Progenitor cell of endocrine pancreas (in vitro differentiated cells): ENCODE measurements at regions not wholly inside any gene's neighbourhood (a gene's known extent, or its start where the extent isn't known, plus 50 kb on each side); places are given as distances from the start of the nearest gene placed in this dataset.

ENCODE experiments used
- DNase-seq: peaks from one replicate; pipeline ENCODE4 v3.0.0; 2021; ENCODE audit warnings: low spot score; ENCODE audit not compliant: unreplicated experiment
- H3K27ac Mint-ChIP-seq: 2 replicates; pipeline ENCODE4 v1.8.0; 2021; ENCODE audit warnings: mild to moderate bottlenecking, moderate library complexity, mixed read lengths
- H3K27me3 Mint-ChIP-seq: 2 replicates; pipeline ENCODE4 v1.8.0; 2021; ENCODE audit warnings: mixed read lengths
- H3K36me3 Mint-ChIP-seq: 2 replicates; pipeline ENCODE4 v1.8.0; 2022; ENCODE audit warnings: mixed read lengths; ENCODE audit not compliant: insufficient read depth
- H3K4me1 Mint-ChIP-seq: 2 replicates; pipeline ENCODE4 v1.8.0; 2021; ENCODE audit warnings: low read depth, mixed read lengths
- H3K4me3 Mint-ChIP-seq: 2 replicates; pipeline ENCODE4 v1.8.0; 2021; ENCODE audit warnings: low read depth, mild to moderate bottlenecking, moderate library complexity, mixed read lengths
- H3K9me3 Mint-ChIP-seq: 2 replicates; pipeline ENCODE4 v1.8.0; 2021; ENCODE audit warnings: low read depth, mixed read lengths
- CTCF ChIP-seq: fragments of 200-600 bp; sonication (generic); IDR thresholded peaks from one replicate; pipeline ENCODE4 v1.5.0; 2021; ENCODE audit warnings: antibody characterized with exemption, mild to moderate bottlenecking; ENCODE audit not compliant: unreplicated experiment

- H3K4me1 Mint-ChIP-seq: no peaks in the 10 kb centered on the region
- no peaks in the 10 kb centered on the region for H3K36me3 Mint-ChIP-seq
- no peak overlapping the region for H3K27ac Mint-ChIP-seq
- no peak for DNase-seq
- no peak for TF ChIP-seq CTCF
- no peaks in the 10 kb centered on the region for H3K27me3 Mint-ChIP-seq
- no peak overlapping the region for H3K4me3 Mint-ChIP-seq
- peaks cover 3% of the 10 kb centered on the region for H3K9me3 Mint-ChIP-seq
Observed at GRCh38 chr2:198913394-198914152, 544.2 kb downstream of the SATB2 start.

GRCh38 chr2:198909525-198910267 is 548.0 kb downstream of the SATB2 start:
- H3K27me3 Mint-ChIP-seq: no peaks in the 10 kb centered on the region
- no peaks in the 10 kb centered on the region for H3K4me1 Mint-ChIP-seq
- no peak for TF ChIP-seq CTCF
- H3K36me3 Mint-ChIP-seq: no peaks in the 10 kb centered on the region
- peaks cover 3% of the 10 kb centered on the region for H3K9me3 Mint-ChIP-seq
- H3K4me3 Mint-ChIP-seq: no peak overlapping the region
- no peak for DNase-seq
- no peak overlapping the region for H3K27ac Mint-ChIP-seq

- H3K27me3 Mint-ChIP-seq: no peaks in the 10 kb centered on the region
- no peak for DNase-seq
- TF ChIP-seq CTCF: no peak
- no peak overlapping the region for H3K4me3 Mint-ChIP-seq
- no peaks in the 10 kb centered on the region for H3K36me3 Mint-ChIP-seq
- H3K4me1 Mint-ChIP-seq: no peaks in the 10 kb centered on the region
- no peaks in the 10 kb centered on the region for H3K9me3 Mint-ChIP-seq
- H3K27ac Mint-ChIP-seq: no peak overlapping the region
Observed at GRCh38 chr2:198905881-198906612, 551.7 kb downstream of the SATB2 start.

GRCh38 chr2:198901894-198902293 is 555.8 kb downstream of the SATB2 start:
- DNase-seq: no peak
- H3K4me3 Mint-ChIP-seq: no peak overlapping the region
- H3K27ac Mint-ChIP-seq: no peak overlapping the region
- TF ChIP-seq CTCF: no peak
- no peaks in the 10 kb centered on the region for H3K36me3 Mint-ChIP-seq
- H3K4me1 Mint-ChIP-seq: no peaks in the 10 kb centered on the region
- no peaks in the 10 kb centered on the region for H3K27me3 Mint-ChIP-seq
- H3K9me3 Mint-ChIP-seq: no peaks in the 10 kb centered on the region

- Mint-ChIP-seq H3K4me3 (no peak overlapping the region), H3K36me3 (no peaks in the 10 kb centered on the region)
Observed at GRCh38 chr2:198900141-198900540, 557.6 kb downstream of the SATB2 start.

More at GRCh38 chr2:198900141-198900540, 557.6 kb downstream of the SATB2 start:
- Mint-ChIP-seq H3K27me3 (no peaks in the 10 kb centered on the region), H3K4me1 (no peaks in the 10 kb centered on the region), H3K27ac (no peak overlapping the region), H3K9me3 (peaks cover under 1% of the 10 kb centered on the region)
- TF ChIP-seq CTCF: no peak
- no peak for DNase-seq
